Transverse colon (tissue), 4 donors: ENCODE measurements at regions not wholly inside any gene's neighbourhood (a gene's known extent, or its start where the extent isn't known, plus 50 kb on each side); places are given as distances from the start of the nearest gene placed in this dataset.

Experiments
- EP300 ChIP-seq: sonication (generic); formaldehyde crosslinking; IDR thresholded peaks from one replicate; pipeline ENCODE4 v1.6.1; 2017; ENCODE audit warnings: antibody characterized with exemption, low read depth
- POLR2A ChIP-seq: fragments of 450-650 bp; IDR thresholded peaks from one replicate; pipeline ENCODE4 v1.6.1; 2016; ENCODE audit warnings: antibody characterized with exemption, mild to moderate bottlenecking, moderate library complexity
- POLR2AphosphoS5 ChIP-seq, 3 donors: sonication (generic); formaldehyde crosslinking; IDR thresholded peaks; one replicate each; pipeline ENCODE4 v1.6.1; 2016; ENCODE audit warnings: antibody characterized with exemption in 3 of 3
- TF ChIP-seq, protein P1 (sequence below), 5 experiments: fragments of 200-600 bp in 3 of 5; fragments of 450-650 bp in 2 of 5; sonication (generic) in 3 of 5; IDR thresholded peaks; 1 replicate in 2 of 5; 2 replicates in 3 of 5; pipeline ENCODE4 v1.5.1; 2016 to 2017; ENCODE audit warnings: antibody characterized with exemption in 5 of 5, inconsistent platforms in 3 of 5, mild to moderate bottlenecking in 2 of 5, moderate library complexity in 1 of 5

- TF ChIP-seq, protein P1, sequence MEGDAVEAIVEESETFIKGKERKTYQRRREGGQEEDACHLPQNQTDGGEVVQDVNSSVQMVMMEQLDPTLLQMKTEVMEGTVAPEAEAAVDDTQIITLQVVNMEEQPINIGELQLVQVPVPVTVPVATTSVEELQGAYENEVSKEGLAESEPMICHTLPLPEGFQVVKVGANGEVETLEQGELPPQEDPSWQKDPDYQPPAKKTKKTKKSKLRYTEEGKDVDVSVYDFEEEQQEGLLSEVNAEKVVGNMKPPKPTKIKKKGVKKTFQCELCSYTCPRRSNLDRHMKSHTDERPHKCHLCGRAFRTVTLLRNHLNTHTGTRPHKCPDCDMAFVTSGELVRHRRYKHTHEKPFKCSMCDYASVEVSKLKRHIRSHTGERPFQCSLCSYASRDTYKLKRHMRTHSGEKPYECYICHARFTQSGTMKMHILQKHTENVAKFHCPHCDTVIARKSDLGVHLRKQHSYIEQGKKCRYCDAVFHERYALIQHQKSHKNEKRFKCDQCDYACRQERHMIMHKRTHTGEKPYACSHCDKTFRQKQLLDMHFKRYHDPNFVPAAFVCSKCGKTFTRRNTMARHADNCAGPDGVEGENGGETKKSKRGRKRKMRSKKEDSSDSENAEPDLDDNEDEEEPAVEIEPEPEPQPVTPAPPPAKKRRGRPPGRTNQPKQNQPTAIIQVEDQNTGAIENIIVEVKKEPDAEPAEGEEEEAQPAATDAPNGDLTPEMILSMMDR (IDR thresholded peaks at IDR 0.05) = no peak
- TF ChIP-seq POLR2A (no peak), EP300 (no peak), POLR2AphosphoS5 (IDR thresholded peaks at IDR 0.05) (no peak)
Observed at GRCh38 chr11:37774441-37774840, 1176.4 kb upstream of the RAG2 start.
